Subcutaneous abdominal adipose tissue (tissue), 5 donors: ENCODE measurements at regions not wholly inside any gene's neighbourhood (a gene's known extent, or its start where the extent isn't known, plus 50 kb on each side); places are given as distances from the start of the nearest gene placed in this dataset.

Experiments used
- H3K27ac ChIP-seq: one replicate; pipeline ENCODE4 v1.7.0; 2013; ENCODE audit warnings: low read depth, mild to moderate bottlenecking, inconsistent platforms, low read length, moderate library complexity
- H3K27me3 ChIP-seq, 5 donors: one replicate each; pipeline ENCODE4 v1.7.0; 2013; ENCODE audit warnings: low read length in 5 of 5, inconsistent platforms in 1 of 5; ENCODE audit not compliant: control insufficient read depth in 5 of 5, insufficient read depth in 4 of 5
- H3K36me3 ChIP-seq, 5 donors: one replicate each; pipeline ENCODE4 v1.7.0; 2013; ENCODE audit warnings: low read length in 5 of 5; ENCODE audit not compliant: control insufficient read depth in 5 of 5, insufficient read depth in 5 of 5
- H3K4me1 ChIP-seq, 5 donors: one replicate each; pipeline ENCODE4 v1.7.0; 2013; ENCODE audit warnings: low read length in 5 of 5, mild to moderate bottlenecking in 3 of 5, moderate library complexity in 1 of 5; ENCODE audit not compliant: control insufficient read depth in 5 of 5, insufficient read depth in 5 of 5
- H3K4me3 ChIP-seq, 5 donors: one replicate each; pipeline ENCODE4 v1.7.0; 2013; ENCODE audit warnings: low read length in 5 of 5, low read depth in 1 of 5
- H3K9ac ChIP-seq, 5 donors: one replicate each; pipeline ENCODE4 v1.7.0; 2013; ENCODE audit warnings: low read length in 5 of 5, mild to moderate bottlenecking in 4 of 5, moderate library complexity in 3 of 5
- H3K9me3 ChIP-seq, 5 donors: one replicate each; pipeline ENCODE4 v1.7.0; 2013; ENCODE audit warnings: low read length in 5 of 5; ENCODE audit not compliant: control insufficient read depth in 5 of 5
- donor health status: healthy.
- donor health status: healthy.
- donor health status: healthy.
- donor health status: healthy.
- donor health status: healthy.

DNA sequence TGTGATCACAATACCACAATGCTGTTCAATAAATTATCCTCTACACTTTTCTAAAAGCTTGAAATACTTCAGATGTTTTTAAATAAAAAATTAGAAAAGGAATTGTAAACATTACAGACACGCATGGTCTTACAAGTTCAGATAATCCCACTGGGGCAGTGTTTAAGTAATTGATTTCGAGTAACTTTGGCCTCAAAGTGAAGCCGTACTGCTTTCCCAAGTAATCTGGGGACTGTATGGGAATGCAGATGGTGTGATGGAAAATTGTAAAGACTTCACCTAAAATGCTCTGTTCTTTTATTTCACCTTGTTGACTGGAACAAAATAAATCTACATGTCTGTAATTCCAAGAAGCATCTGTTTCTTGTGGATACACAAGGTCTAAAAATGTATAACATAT, 401.7 kb upstream of the LYPLAL1 start:
- Histone ChIP-seq H3K4me3 (no peak overlapping the region), H3K27me3 (no peaks in the 10 kb centered on the region), H3K36me3 (no peaks in the 10 kb centered on the region), H3K9ac (no peak overlapping the region), H3K9me3 (no peaks in the 10 kb centered on the region), H3K27ac (no peak overlapping the region), H3K4me1 (no peaks in the 10 kb centered on the region)

DNA sequence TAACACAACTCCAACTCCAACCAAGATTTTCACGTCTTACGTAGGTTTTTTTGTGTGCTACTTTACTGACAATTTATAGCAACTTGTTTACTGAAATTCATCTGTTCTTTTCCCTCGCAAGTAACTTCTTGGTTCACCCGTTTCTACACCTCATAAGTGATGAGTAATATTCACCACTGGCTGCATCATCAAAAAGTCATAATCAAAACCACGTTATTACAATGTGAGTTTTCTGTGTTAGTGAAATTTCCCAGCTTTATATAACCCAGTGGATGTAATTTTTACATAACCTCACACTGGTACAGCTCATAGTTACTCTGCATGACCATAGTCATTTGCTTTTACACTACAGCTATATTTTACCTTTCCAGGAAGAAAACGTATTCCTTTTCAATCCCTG, 401.1 kb upstream of the LYPLAL1 start:
- Histone ChIP-seq H3K4me3 (no peak overlapping the region), H3K9me3 (no peaks in the 10 kb centered on the region), H3K9ac (no peak overlapping the region), H3K4me1 (no peaks in the 10 kb centered on the region), H3K36me3 (no peaks in the 10 kb centered on the region), H3K27ac (no peak overlapping the region), H3K27me3 (no peaks in the 10 kb centered on the region)

DNA sequence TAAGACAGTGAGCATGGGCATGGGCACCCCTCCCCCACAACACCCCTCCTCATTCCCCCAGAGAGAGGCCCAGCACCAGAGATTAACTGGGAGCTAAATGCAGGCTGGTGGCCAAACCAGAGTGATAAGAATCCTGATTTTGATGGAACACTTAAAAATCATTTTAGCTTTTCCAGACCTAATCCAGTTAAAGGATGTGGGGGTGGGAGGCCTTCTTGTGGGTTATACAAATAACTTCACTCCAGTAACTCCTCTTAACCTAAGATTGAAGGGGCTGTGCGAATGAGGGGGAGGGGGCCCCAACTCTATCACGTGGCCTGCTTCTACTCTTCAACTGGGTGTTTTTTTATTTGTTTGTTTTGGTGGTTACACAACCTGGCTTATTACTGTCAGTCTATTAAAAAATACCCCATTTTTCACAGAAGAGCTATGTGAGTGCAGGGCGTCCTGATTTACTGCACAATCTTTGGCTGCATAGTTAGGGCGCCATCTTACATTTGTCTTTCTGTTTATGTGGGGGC, 398.1 kb upstream of the LYPLAL1 start:
- H3K36me3 ChIP-seq: no peaks in the 10 kb centered on the region

DNA sequence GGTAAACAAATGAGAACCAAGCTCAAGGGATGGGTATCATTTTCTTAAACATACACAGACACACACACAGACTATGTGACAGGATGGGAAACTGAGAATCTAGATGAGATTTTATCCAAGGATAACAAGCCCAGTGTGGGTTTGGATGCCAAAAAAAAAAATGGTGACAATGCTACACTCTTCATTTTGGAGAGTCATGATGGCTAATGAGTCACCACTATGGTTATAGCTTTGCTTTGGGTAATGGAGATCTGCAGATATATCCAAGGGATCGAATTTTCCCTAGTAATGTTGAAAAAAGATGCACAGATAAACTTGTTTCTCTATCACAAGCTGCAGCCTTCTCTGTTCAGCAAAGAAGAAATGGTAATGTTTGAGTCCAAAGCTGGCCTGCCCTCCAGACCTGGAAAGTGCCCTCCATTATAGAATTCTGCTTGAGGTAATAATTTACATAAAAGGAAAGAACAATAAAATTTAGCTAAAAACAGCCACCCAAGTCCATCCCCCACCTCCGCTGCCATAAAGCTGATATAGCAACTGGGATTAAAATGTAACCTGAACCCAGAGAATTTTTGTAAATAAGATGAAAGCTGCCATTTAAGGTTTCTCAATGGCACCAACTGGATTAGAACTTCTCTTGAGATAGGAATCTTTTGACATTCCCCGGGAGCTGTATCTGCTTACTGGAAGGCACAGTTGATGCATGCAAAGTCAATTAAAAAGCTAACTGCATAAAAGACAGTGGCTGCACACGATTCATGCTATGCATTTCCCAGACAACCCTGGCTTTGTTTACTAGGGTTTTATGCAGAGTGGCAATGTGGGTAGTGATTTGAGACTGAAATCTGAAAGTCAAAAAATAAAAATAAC, 395.2 kb upstream of the LYPLAL1 start:
- no peak overlapping the region for H3K4me3 ChIP-seq
- no peaks in the 10 kb centered on the region for H3K4me1 ChIP-seq
- H3K36me3 ChIP-seq: no peaks in the 10 kb centered on the region
- no peak overlapping the region for H3K9ac ChIP-seq
- H3K9me3 ChIP-seq: no peaks in the 10 kb centered on the region
- H3K27ac ChIP-seq: no peak overlapping the region
- no peaks in the 10 kb centered on the region for H3K27me3 ChIP-seq

More for the DNA sequence above, 398.1 kb upstream of the LYPLAL1 start:
- Histone ChIP-seq H3K4me3 (no peak overlapping the region), H3K9ac (no peak overlapping the region), H3K9me3 (no peaks in the 10 kb centered on the region), H3K27ac (no peak overlapping the region), H3K27me3 (no peaks in the 10 kb centered on the region), H3K4me1 (no peaks in the 10 kb centered on the region)

DNA sequence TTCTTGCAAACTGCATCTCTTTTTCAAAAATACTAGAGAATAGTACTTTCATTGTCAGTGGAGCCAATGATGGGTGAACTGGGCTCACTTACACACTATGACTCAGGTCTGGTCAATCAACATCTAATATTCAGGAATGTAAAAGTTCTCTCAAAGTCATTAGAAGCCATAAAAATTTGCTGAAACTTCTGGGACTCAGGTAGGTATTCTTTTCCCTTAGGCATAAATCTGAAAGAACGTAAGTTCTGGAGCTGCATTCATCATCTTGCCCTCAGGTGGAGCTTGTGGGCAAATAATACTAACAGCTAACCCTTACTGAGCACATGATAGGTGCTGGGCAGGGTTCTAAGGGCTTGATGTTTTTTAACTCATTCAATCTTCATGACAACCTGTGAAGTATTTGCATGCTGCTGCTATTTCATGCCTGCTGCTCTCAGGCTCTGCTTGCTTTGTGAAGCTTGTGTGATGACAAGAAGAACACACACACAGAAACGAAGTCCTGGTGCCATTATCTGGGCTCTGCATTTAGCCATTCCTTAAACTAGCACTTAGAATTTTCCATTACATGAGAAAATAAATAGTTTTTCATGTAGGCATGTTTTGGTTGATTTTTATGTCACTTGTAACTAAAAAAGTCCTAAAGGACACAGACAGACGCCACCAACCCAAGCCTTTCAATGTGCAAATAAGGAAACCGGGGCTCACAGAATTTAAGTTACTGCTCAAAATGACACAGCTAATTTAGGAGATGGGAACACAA, 394.2 kb upstream of the LYPLAL1 start:
- H3K27me3 ChIP-seq: no peaks in the 10 kb centered on the region
- no peaks in the 10 kb centered on the region for H3K4me1 ChIP-seq
- H3K36me3 ChIP-seq: no peaks in the 10 kb centered on the region
- no peaks in the 10 kb centered on the region for H3K9me3 ChIP-seq
- no peak overlapping the region for H3K27ac ChIP-seq
- no peak overlapping the region for H3K4me3 ChIP-seq
- H3K9ac ChIP-seq: no peak overlapping the region

DNA sequence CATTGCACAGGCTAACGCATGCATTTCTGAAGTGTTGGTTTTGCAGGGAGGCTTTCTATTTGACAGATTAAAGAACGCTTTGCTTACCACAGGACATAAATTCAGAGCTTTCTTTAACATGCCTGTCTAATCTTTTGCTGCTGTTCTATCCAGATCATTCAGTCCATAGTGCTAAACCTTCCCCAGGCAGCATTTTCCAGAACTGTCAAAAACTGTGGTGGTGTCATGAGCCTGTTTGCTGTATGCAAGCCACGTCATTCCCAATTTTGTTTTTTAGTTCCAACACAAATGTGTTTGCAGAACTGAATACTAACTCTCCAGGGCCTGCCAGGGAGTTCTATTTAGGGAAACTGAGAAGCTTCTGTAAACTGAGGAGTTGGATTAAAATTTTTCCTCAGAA, 390.5 kb upstream of the LYPLAL1 start:
- no peak overlapping the region for H3K27ac ChIP-seq
- H3K36me3 ChIP-seq: no peaks in the 10 kb centered on the region
- no peak overlapping the region for H3K9ac ChIP-seq
- H3K9me3 ChIP-seq: no peaks in the 10 kb centered on the region
- no peak overlapping the region for H3K4me3 ChIP-seq
- no peaks in the 10 kb centered on the region for H3K27me3 ChIP-seq
- H3K4me1 ChIP-seq: peaks cover 0 to 10% (median 5%) of the 10 kb centered on the region in 5 donors

DNA sequence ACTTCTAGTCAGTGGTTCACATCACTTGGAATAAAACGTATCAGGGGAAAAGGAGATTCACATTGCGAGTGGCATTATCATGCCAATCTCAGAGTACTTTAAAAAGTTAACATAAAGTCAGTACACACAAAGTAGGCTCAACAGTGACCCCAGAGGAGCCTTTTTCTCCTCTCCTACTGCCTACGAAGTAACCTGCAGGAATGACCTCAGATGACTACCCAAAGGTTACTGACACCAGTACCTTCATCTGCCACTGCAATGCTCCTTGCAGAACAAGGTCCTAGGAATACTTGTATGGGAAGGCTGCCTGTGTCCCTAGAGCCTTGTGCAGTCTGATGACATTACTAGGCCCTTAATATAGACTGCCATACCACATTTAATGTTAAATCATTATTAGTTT, 389.8 kb upstream of the LYPLAL1 start:
- no peak overlapping the region for H3K27ac ChIP-seq

DNA sequence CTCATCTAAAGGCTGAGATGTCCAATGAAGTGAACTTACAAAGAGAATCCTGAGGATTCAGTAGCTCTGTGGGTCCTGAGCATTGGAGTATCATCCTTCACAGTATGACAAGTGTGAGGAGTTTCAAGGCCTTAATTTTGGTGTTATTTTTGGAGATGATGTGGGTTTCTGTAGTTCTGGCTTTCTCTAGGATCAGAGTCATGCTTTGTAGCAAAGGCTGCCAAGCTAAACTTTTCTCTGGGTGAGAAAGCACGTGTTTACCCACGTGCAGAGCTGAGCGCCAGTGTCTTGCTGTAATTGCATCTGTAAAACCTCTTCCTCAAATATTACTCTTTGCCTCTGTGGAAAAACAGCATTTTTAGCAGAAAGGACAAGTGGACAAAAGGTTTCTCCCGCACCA, 387.8 kb upstream of the LYPLAL1 start:
- Histone ChIP-seq H3K27me3 (no peaks in the 10 kb centered on the region), H3K4me1 (peaks cover 0 to 10% (median 5%) of the 10 kb centered on the region in 5 donors), H3K4me3 (no peak overlapping the region), H3K9me3 (peaks cover 0 to 7% (median 0%) of the 10 kb centered on the region in 5 donors), H3K36me3 (no peaks in the 10 kb centered on the region), H3K27ac (no peak overlapping the region), H3K9ac (no peak overlapping the region)

More for the DNA sequence above, 389.8 kb upstream of the LYPLAL1 start:
- Histone ChIP-seq H3K9me3 (peaks cover 0 to 2% (median 0%) of the 10 kb centered on the region in 5 donors), H3K36me3 (no peaks in the 10 kb centered on the region), H3K4me3 (no peak overlapping the region), H3K27me3 (no peaks in the 10 kb centered on the region), H3K9ac (no peak overlapping the region), H3K4me1 (peaks cover 0 to 10% (median 5%) of the 10 kb centered on the region in 5 donors)

DNA sequence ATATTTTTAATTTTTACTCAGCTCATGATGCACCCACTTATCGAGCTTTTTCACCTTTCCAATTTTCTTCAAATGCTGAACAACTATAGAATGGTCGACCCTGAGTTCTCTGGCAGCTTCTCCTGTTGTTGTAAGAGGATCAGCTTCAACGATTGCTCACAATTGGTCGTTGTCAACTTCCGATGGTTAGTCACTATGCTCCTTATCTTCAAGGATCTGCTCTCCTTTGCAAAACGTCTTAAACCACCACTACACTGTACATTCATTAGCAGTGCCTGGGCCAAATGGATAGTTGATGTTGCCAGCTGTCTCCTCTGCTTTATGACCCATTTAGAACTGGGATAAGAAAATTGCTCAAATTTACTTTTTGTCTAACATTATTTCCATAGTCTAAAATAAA, 385.9 kb upstream of the LYPLAL1 start:
- Histone ChIP-seq H3K27ac (no peak overlapping the region), H3K9ac (no peak overlapping the region)

DNA sequence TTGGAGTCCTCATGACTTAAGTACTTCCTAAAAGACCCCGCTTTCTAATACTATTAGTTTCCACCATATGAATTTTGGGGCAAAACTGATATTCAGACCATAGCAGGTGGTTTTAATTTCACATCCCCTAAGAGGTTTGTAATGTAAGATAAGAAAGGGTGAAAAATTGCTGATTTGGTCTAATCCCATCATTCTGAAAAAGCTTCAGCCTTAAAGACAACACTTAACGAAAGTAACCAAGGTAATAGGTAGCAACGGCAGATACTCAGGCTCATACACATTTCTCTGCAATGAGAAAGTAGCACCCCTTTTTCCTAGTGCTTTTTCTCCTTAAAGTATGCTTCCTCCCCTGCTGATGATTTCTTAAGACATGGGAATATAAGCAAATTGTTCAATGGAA, 376.9 kb upstream of the LYPLAL1 start:
- H3K9ac ChIP-seq: no peak overlapping the region
- no peaks in the 10 kb centered on the region for H3K36me3 ChIP-seq
- no peak overlapping the region for H3K27ac ChIP-seq
- no peaks in the 10 kb centered on the region for H3K9me3 ChIP-seq
- no peaks in the 10 kb centered on the region for H3K4me1 ChIP-seq
- no peaks in the 10 kb centered on the region for H3K27me3 ChIP-seq
- H3K4me3 ChIP-seq: no peak overlapping the region

More for the DNA sequence above, 385.9 kb upstream of the LYPLAL1 start:
- H3K9me3 ChIP-seq: peaks cover 0 to 7% (median 0%) of the 10 kb centered on the region in 5 donors
- no peak overlapping the region for H3K4me3 ChIP-seq
- no peaks in the 10 kb centered on the region for H3K36me3 ChIP-seq
- H3K27me3 ChIP-seq: no peaks in the 10 kb centered on the region
- H3K4me1 ChIP-seq: peaks cover 0 to 10% (median 5%) of the 10 kb centered on the region in 5 donors
